NB4 (cell line): ENCODE measurements at regions not wholly inside any gene's neighbourhood (a gene's known extent, or its start where the extent isn't known, plus 50 kb on each side); places are given as distances from the start of the nearest gene placed in this dataset.

Experiments
- CTCF ChIP-seq: IDR thresholded peaks from one replicate; pipeline ENCODE4 v1.5.1; 2012; ENCODE audit warnings: low read depth, low read length
- POLR2A ChIP-seq: IDR thresholded peaks from 2 replicates; pipeline ENCODE4 v1.6.1; 2011; ENCODE audit warnings: mild to moderate bottlenecking; ENCODE audit not compliant: insufficient read length; ENCODE audit errors: extremely low read depth
- TF ChIP-seq, protein P1 (sequence below): IDR thresholded peaks from 2 replicates; pipeline ENCODE4 v1.6.1; 2011; ENCODE audit warnings: low read depth, low read length

DNA sequence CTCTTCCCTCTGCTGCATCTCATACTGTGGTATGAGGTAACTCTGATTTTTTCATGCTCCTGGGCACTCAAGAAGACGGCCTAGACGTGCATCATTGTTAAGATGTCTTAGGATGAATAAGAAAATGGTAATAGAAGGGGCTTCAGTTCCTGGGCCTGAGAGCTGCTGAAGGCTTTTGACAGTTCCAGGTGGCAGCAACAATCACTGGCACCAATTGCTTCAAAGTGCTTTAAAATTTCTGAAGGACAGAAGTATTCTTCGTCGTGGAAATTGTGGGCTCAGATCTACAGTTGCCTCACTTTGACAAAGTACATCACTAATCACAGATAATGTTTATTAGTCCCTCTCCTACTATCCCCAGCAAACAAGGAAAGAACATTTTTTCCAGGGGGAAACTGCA is 536.6 kb upstream of the CAMK1G start:
- TF ChIP-seq CTCF (no peak), POLR2A (no peak)
- TF ChIP-seq, protein P1, sequence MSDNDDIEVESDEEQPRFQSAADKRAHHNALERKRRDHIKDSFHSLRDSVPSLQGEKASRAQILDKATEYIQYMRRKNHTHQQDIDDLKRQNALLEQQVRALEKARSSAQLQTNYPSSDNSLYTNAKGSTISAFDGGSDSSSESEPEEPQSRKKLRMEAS: no peak
